GM12891 (cell line): ENCODE measurements at regions not wholly inside any gene's neighbourhood (a gene's known extent, or its start where the extent isn't known, plus 50 kb on each side); places are given as distances from the start of the nearest gene placed in this dataset.

Experiments used
- PAX5 ChIP-seq: IDR thresholded peaks from 2 replicates; pipeline ENCODE4 v1.6.1; 2011; ENCODE audit warnings: low read length, moderate library complexity, mild to moderate bottlenecking; ENCODE audit not compliant: insufficient read depth, severe bottlenecking
- POLR2A ChIP-seq: IDR thresholded peaks from 2 replicates; pipeline ENCODE4 v1.6.1; 2011; ENCODE audit warnings: low read depth, low read length, control low read depth
- POLR2AphosphoS5 ChIP-seq: IDR thresholded peaks from 2 replicates; pipeline ENCODE4 v1.6.1; 2011; ENCODE audit warnings: low read depth, low read length, control low read depth
- TAF1 ChIP-seq: IDR thresholded peaks from 2 replicates; pipeline ENCODE4 v1.6.1; 2011; ENCODE audit warnings: low read depth, low read length, control low read depth

GRCh38 chr21:27818847-27819246 lies 852.0 kb upstream of the ADAMTS5 start:
- TF ChIP-seq POLR2A, result no peak
- no peak for TF ChIP-seq POLR2AphosphoS5
- TF ChIP-seq TAF1, result no peak
- no peak for TF ChIP-seq PAX5
